GM21529 (cell line): ENCODE measurements at regions not wholly inside any gene's neighbourhood (a gene's known extent, or its start where the extent isn't known, plus 50 kb on each side); places are given as distances from the start of the nearest gene placed in this dataset.
"Not testable (repeated sequence)": the region's sequence is repeated elsewhere in the genome, so short reads cannot be mapped to it uniquely, and the experiment has no call there.

ENCODE experiments used
- ATAC-seq: cut with Tn5 transposase; IDR thresholded peaks from one replicate; pipeline ENCODE4 v1.9.1; 2021; ENCODE audit not compliant: unreplicated experiment

DNA sequence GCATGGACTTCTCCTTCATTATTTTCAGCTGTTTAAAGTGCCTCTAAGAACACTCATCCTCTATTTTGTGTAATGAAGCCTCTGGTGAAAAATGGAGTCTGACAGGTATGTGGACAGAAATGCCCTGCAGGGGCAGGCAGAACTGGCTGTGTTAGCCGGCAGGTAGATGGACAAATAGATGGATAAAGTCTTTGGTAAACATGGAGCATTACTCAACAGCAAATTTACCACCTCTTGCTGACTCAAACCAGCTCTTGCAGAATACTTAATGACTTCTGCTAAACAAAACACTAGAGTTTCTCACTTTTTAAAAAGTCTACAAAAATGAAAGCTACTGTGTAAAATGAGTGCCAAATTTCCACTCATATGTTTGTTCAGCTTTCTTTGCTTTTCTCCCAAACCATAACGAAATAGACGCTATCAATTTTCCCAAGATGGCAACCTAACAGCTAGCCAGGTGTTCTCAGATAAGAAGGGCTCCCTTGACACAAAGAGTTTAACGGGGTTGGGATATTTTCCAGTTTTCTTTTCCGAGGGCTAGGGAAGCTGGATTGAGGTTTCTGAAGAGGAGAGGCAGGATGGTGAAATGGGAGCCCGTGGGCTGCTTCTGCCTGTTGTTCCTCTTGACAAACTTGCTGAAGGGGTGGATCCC, 71.9 kb upstream of the HABP2 start:
- no peak for ATAC-seq

DNA sequence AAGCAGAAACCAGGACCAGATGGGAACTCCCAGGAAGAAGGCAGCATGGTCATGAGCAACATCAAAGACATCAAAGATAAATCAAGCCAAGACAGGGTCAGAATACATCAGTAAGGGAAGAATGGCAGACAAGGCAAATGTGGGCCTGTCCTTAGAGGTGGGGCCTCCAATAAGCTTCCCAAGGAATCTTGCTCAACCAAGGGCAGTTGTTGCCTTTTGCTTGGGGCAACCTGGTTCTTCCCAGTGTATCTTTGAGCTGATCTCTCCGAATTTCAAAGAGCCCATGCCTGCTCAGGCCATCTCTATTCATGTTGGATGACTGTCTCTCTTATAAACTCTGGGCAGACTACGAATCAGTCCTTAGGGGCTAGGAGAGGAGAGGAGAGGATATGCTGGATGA, 68.4 kb upstream of the HABP2 start:
- ATAC-seq: no peak

DNA sequence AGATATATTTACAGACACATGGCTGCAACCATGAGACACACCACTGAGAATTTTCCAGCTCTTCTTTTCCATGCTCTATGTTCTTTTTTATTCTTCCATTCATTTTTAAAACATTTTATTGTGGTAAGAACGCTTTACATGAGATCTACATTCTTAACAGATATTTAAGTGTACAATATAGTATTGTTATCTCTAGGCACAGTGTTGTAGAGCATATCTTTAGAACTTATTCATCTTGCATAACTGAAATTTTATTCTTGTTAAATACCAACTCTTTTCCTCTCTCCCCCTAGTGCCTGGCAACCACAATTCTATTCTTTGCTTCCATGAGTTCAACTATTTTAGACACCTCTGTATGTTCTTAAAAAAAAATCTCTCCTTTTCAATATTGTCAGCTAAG, 67.1 kb upstream of the HABP2 start:
- ATAC-seq: no peak

- ATAC-seq: no peak
These were observed 66.3 kb upstream of the HABP2 start for GRCh38 chr10:113486531-113486930.

GRCh38 chr10:113487154-113487553, 65.7 kb upstream of the HABP2 start:
- ATAC-seq: no peak

DNA sequence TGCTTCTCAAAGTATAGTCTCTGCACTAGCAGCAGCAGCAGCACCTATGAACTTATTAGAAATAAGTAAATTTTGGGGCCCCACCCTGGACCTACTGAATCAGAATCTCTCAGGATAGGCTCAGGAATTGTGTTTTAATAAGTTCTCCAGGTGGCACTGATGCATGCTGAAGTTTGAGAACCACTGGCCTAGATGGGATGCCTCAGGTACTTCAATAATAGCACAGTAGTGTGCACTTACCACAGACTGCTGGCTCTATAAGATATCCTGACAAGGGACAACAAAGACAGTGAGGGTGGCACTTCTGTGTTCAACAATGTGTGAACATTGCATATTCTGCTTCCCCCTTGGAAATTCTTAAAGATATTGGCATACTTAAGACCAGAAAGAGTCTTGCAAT, 64.7 kb upstream of the HABP2 start:
- ATAC-seq: no peak

- ATAC-seq: not testable (repeated sequence)
These were observed 63.3 kb upstream of the HABP2 start for GRCh38 chr10:113489522-113489921.

DNA sequence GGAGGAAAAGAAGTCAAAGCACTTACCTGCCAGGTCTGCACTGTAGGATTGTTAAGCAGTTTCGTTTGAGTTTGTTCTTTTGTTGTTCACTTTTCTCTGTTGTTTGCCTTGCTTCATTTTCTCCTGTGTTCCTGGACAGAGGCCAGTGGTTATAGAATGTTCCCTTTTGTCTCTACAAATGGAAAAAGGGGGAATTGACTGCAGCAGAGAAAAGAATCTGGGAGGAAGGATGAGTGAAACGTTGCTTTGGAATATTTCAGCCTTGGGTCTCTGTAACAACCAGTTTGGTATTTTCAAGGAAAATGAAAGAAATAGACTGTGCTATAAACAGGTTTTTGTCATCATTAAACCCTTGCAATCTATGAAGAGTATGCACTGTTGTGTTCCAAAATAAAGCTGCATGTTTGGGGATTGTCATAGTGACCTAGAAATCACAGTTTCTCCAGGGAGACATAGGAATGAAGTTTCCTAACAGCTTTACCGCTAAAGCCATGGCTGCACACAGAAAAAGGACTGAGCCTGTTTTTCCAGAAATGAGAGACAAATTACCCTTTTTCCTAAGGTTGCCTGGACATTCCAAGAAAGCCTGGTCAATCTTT, 60.8 kb upstream of the HABP2 start:
- no peak for ATAC-seq

- no peak for ATAC-seq
These were observed 59.7 kb upstream of the HABP2 start for GRCh38 chr10:113493195-113493594.

DNA sequence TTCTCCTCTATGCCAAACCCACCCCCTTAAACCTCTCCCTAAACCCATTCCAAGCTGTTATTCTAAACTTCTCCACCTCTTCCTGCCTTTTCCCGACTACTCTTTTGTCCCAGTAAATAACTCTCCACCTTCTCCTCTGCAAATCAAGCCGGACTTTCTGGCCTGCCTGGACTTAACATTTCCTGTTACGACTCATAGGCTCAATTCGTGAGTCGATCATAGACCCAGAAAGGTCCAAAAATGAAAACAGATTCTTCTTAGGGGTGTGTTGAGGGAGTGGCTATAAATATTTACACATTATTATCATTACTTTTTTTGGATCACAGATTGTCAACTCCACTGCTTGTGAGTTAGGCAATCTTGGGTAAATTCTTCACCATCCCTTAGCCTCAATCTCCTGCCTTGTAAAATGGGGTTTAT, 59.0 kb upstream of the HABP2 start:
- ATAC-seq: no peak

DNA sequence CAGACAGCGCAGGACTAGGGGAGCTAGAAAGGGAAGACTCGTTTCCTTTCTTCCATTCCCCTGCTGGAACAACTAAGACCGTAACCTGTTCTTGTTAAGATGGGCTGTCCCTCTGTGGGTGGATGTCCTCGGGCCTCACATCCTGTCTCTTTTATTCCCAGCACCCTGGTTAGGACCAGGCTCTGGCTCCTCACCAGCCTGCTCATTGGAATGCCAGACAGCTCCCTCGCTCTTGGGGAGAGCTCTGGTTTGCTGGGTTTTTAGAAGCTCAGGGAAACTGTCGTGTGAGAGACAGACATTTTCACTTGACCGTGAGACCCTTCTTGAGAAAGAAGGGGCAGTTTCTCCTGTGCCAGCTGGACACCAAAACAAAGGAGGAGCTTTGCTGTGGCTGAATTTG, 58.1 kb upstream of the HABP2 start:
- ATAC-seq: no peak

GRCh38 chr10:113495553-113495952, 57.3 kb upstream of the HABP2 start:
- no peak for ATAC-seq

DNA sequence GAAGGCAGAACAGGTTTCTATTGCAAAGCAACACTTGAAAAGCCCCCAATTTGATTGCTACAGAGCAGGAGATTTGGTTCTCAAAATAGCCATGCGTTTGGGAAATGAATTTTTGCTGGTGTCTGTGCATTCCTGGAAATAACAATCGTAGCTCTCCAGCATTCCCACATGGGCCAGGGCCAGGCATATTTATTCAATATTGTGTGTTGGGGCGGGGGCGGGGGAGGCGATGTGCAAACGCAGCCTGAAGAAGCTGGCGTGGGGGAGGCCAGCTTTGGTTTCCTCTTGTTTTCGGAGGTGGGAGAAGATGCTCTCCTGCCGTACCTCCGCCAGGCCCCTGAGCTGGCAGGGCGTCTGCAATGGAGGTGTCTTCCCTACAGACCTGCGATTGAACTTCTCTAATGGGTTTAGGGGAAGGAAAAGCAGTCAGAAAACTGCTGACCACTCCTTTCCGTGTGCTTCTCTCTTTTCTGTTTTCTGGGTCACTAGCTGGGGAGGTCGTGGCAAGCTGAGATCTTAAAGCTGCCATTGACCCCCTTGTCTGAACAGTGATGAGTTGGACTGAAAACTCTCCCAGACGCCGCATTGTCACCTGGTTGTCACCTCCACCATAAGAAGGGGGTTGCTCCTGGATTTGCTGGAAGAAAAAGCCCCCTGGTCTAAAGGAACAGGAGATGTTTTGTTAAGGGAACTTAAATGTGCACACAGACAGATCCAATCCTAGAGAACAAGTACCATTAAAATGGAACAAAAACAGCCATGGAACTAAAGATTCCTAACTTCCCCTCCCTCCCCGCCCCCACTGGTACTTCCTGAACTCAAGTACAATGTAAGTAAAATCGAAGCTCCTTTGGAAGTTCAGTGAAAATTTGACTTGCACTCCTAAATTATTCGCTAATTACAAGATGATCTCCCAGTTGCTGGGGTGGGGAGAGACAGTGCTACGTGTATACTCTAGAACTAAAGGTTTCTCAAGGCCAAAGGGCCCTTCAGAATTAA, 56.4 kb upstream of the HABP2 start:
- no peak for ATAC-seq

DNA sequence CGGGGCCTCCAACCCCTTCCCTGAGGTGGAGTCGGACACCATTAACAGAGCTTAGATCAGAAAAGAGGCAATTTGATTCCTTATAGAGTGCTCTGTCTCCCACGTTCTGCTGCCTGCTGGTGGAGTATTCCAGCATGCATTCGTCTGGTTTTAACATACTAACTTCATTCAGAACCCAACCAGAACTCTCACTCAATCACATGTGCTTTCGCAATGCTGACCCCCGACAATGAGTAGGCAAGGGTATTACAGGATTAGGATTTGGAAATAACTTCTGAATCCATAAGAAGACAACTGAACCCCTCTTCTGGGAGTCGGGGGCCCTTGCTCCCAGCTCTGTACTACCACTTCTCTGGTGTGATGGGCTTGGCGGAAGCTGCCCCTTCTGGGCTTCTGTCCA, 55.7 kb upstream of the HABP2 start:
- no peak for ATAC-seq

DNA sequence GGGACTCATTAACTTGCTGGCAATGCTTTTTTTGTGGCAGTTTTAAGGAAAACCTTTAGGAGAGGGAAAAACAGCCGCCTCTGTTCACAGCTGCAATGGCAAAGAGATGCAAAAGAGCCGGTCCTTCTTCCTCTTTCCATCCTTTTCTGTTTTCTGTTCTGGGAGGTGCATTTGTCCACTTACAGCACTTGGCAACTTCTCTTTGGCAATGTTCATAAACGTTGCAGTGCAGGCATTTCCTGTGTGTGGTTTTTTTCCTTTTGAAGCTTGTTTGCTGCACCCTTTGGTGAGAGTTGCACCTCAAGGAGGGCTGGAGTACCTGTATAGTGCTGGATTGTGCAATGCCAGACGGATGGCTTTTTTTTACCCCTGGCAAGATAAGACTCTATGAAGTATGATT, 53.9 kb upstream of the HABP2 start:
- no peak for ATAC-seq

GRCh38 chr10:113499806-113500205, 53.0 kb upstream of the HABP2 start:
- ATAC-seq: no peak

DNA sequence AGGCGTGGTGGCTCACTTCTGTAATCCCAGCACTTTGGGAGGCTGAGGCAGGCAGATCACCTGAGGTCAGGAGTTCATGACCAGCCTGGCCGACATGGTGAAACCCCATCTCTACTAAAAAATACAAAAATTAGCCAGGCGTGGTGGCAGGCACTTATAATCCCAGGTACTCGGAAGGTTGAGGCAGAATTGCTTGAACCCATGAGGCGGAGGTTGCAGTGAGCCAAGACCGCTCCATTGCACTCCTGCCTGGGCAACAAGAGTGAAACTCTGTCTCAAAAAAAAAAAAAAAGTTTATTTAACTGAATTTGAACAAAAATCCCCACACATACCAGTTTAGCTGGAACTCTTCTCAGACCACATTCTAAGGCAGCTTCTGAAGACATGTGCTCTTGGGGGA, 51.8 kb upstream of the HABP2 start:
- not testable (repeated sequence) for ATAC-seq
